PC-9 (cell line): ENCODE measurements at regions not wholly inside any gene's neighbourhood (a gene's known extent, or its start where the extent isn't known, plus 50 kb on each side); places are given as distances from the start of the nearest gene placed in this dataset.
A peak's percentile ranks its signal among the peaks of the same experiment; 100 is the strongest.

Experiments
- BruUV-seq: library from RNA; stranded (reverse); fragments of 400-500 nt; replicated peaks from 2 replicates; lab custom pipeline; 2021; lab: Mats Ljungman, UMichigan
- CTCF ChIA-PET: fragments of 300-600 bp; sonication (Branson Sonifier 250); formaldehyde crosslinking; loops from one replicate; lab custom pipeline; 2022; ENCODE audit warnings: antibody characterized with exemption; lab: Charles Lee
- POLR2A ChIA-PET: fragments of 300-600 bp; sonication (Branson Sonifier 250); formaldehyde crosslinking; loops from one replicate; lab custom pipeline; 2022; ENCODE audit warnings: antibody characterized with exemption; ENCODE audit not compliant: unreplicated experiment; lab: Charles Lee
- DNase-seq, 2 experiments: peaks; one replicate each; pipeline versions ENCODE4 v3.0.0 to v3.0.0-alpha.2; 2015 to 2022; ENCODE audit warnings: mixed read lengths in 1 of 2
- H2AFZ ChIP-seq: fragments of 200-600 bp; sonication (generic); 2 replicates; pipeline ENCODE4 v1.8.1; 2017; ENCODE audit warnings: antibody characterized with exemption
- H3F3A ChIP-seq: fragments of 200-600 bp; sonication (generic); 2 replicates; pipeline ENCODE4 v1.8.1; 2017; ENCODE audit warnings: antibody characterized with exemption, mild to moderate bottlenecking, low read depth; ENCODE audit not compliant: insufficient read depth
- H3K27ac ChIP-seq: fragments of 200-600 bp; sonication (generic); 2 replicates; pipeline ENCODE4 v1.6.1; 2016; ENCODE audit warnings: mixed run types
- H3K27me3 ChIP-seq: fragments of 200-600 bp; sonication (generic); 2 replicates; pipeline ENCODE4 v1.6.1; 2016; ENCODE audit warnings: low read depth, mixed run types; ENCODE audit not compliant: insufficient read depth
- H3K36me3 ChIP-seq: fragments of 200-600 bp; sonication (generic); 2 replicates; pipeline ENCODE4 v1.6.1; 2016; ENCODE audit warnings: low read depth, mixed run types
- H3K4me1 ChIP-seq: fragments of 200-600 bp; sonication (generic); replicated peaks from 2 replicates; pipeline ENCODE4 v1.6.1; 2016; ENCODE audit warnings: mixed run types; ENCODE audit not compliant: insufficient read depth
- H3K4me2 ChIP-seq: fragments of 200-600 bp; sonication (generic); 2 replicates; pipeline ENCODE4 v1.6.1; 2017; ENCODE audit warnings: mixed run types
- H3K4me3 ChIP-seq: fragments of 200-600 bp; sonication (generic); 2 replicates; pipeline ENCODE4 v1.6.1; 2016; ENCODE audit warnings: mixed run types
- H3K79me2 ChIP-seq: fragments of 200-600 bp; sonication (generic); 2 replicates; pipeline ENCODE4 v1.6.1; 2017; ENCODE audit warnings: low read depth, mixed run types
- H3K9me2 ChIP-seq: fragments of 200-600 bp; sonication (generic); 2 replicates; pipeline ENCODE4 v1.8.1; 2017; ENCODE audit warnings: mild to moderate bottlenecking; ENCODE audit not compliant: insufficient read depth
- H3K9me3 ChIP-seq: fragments of 200-600 bp; sonication (generic); 2 replicates; pipeline ENCODE4 v1.8.1; 2016; ENCODE audit warnings: low read depth; ENCODE audit not compliant: insufficient read depth
- H4K20me1 ChIP-seq: fragments of 200-600 bp; sonication (generic); 2 replicates; pipeline ENCODE4 v1.8.1; 2017; ENCODE audit not compliant: insufficient read depth
- CTCF ChIP-seq: fragments of 200-600 bp; sonication (generic); conservative IDR thresholded peaks from 2 replicates; pipeline ENCODE4 v1.6.1; 2017; ENCODE audit warnings: mixed run types, antibody characterized with exemption, mild to moderate bottlenecking, moderate library complexity
- EZH2 ChIP-seq: fragments of 200-600 bp; sonication (generic); IDR thresholded peaks from 2 replicates; pipeline ENCODE4 v1.8.0; 2017; ENCODE audit warnings: antibody characterized with exemption, low read depth
- intact Hi-C: fragments of 100-400 bp; cut with micrococcal nuclease; formaldehyde crosslinking; loops from one replicate; pipeline ENCODE4 v1.10.0; 2022; ENCODE audit not compliant: unreplicated experiment

- Histone ChIP-seq H3K4me1 (no peaks in the 10 kb centered on the region), H3K27me3 (peaks cover 24% of the 10 kb centered on the region), H3K9me3 (no peaks in the 10 kb centered on the region), H3K4me3 (no peak overlapping the region), H3K27ac (no peak overlapping the region), H3F3A (no peaks in the 10 kb centered on the region), H3K36me3 (no peaks in the 10 kb centered on the region), H4K20me1 (no peaks in the 10 kb centered on the region; the same call in 1 of the 2 replicates), H3K4me2 (no peak overlapping the region), H3K9me2 (no peaks in the 10 kb centered on the region), H3K79me2 (no peaks in the 10 kb centered on the region), H2AFZ (no peak overlapping the region)
- ChIA-PET POLR2A (no interaction called here), CTCF (no interaction called here)
- intact Hi-C loops: no loop called here
- BruUV-seq: no TSS peak
- no peak for DNase-seq
- TF ChIP-seq CTCF: no peak
- TF ChIP-seq EZH2: no peak
These were observed 72.9 kb downstream of the ZNF622 start for GRCh38 chr5:16392718-16393117.

GRCh38 chr5:16391858-16392649 is 73.5 kb downstream of the ZNF622 start:
- H3K9me3 ChIP-seq: no peaks in the 10 kb centered on the region
- H3K36me3 ChIP-seq: no peaks in the 10 kb centered on the region
- BruUV-seq: no TSS peak
- TF ChIP-seq CTCF: no peak
- ChIA-PET CTCF (no interaction called here), POLR2A (no interaction called here)
- no peaks in the 10 kb centered on the region for H3K9me2 ChIP-seq
- H3K27ac ChIP-seq: no peak overlapping the region
- DNase-seq: peak in 1 of 2 experiments; percentile 24
- no peaks in the 10 kb centered on the region for H3K4me1 ChIP-seq
- no peak overlapping the region for H2AFZ ChIP-seq
- H3K4me3 ChIP-seq: no peak overlapping the region
- no peaks in the 10 kb centered on the region; the same call in 1 of the 2 replicates for H4K20me1 ChIP-seq
- intact Hi-C loops: no loop called here
- H3F3A ChIP-seq: no peaks in the 10 kb centered on the region
- H3K4me2 ChIP-seq: no peak overlapping the region
- H3K79me2 ChIP-seq: no peaks in the 10 kb centered on the region
- H3K27me3 ChIP-seq: peaks cover 18% of the 10 kb centered on the region

GRCh38 chr5:16390825-16391224 is 74.8 kb downstream of the ZNF622 start:
- no peak overlapping the region for H3K4me3 ChIP-seq
- ChIA-PET POLR2A (no interaction called here), CTCF (no interaction called here)
- no peak overlapping the region for H3K27ac ChIP-seq
- intact Hi-C loops: no loop called here
- H3K9me2 ChIP-seq: no peaks in the 10 kb centered on the region
- BruUV-seq: no TSS peak
- H3K9me3 ChIP-seq: no peaks in the 10 kb centered on the region
- H3K4me1 ChIP-seq: no peaks in the 10 kb centered on the region
- no peaks in the 10 kb centered on the region for H3F3A ChIP-seq
- H3K4me2 ChIP-seq: no peak overlapping the region
- peaks cover 18% of the 10 kb centered on the region for H3K27me3 ChIP-seq
- H3K79me2 ChIP-seq: no peaks in the 10 kb centered on the region
- no peaks in the 10 kb centered on the region; the same call in 1 of the 2 replicates for H4K20me1 ChIP-seq
- peak in 1 of 2 experiments; percentile 8 for DNase-seq
- no peak overlapping the region for H2AFZ ChIP-seq
- TF ChIP-seq CTCF: no peak
- no peak for TF ChIP-seq EZH2
- no peaks in the 10 kb centered on the region for H3K36me3 ChIP-seq
